ENCODE measurements at regions not wholly inside any gene's neighbourhood (a gene's known extent, or its start where the extent isn't known, plus 50 kb on each side); places are given as distances from the start of the nearest gene placed in this dataset.

DNA sequence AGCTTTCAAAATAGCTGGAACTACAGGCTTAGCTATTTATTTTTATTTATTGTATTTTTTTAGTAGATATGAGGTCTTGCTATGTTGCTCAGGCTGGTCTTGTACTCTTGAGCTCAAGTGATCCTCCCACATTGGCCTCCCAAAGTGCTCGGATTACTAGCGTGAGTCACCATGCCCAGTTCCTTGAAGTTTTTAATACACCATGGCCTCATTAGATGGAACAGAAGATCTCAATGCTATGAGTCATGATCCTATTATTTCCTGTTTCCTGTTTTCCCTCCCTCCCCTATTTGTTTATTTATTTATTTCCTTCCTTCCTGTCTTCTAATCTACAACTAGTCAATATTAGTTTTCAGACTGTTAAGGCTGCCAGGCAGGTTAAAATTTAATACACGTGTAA, 309.0 kb downstream of the CMPK2 start:
- no peak for DNase-seq

DNA sequence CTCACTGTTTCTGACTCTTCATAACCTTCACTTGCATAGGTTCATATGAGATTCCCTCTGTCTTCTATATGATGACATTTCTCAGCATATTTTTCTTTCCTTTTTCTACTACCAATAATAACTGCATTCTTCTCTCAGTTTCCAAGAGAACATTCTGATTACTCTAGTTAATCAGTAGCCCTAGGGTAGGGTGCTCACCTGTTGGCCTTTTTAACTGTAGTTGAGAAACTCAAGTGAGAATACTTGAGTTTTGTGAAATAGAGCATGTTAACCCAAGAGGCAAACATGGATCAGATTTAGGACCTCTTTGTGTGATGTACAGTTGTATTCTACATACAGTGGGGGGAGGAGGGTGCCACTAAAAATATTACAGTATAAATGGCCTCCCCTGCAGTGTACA, 308.0 kb downstream of the CMPK2 start:
- DNase-seq: no peak

DNA sequence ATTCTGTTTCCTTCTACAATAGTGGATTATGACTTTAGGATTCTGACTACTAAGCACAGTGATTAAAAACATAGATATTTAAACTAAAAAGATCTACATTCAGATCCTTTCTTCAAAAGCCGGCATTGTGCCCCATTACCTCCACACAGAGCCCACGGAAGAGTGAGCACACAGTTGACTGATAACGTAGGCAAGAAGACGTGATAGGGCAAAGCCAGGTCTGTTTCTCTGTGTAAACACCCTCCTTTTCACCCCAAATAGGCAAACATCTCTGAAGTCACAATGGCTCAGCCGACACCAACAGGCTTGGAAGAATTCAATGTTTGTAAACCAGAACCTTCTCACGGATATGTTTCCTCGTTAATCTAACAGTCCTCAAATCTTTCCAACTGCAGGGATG, 302.9 kb downstream of the CMPK2 start:
- DNase-seq: no peak

DNA sequence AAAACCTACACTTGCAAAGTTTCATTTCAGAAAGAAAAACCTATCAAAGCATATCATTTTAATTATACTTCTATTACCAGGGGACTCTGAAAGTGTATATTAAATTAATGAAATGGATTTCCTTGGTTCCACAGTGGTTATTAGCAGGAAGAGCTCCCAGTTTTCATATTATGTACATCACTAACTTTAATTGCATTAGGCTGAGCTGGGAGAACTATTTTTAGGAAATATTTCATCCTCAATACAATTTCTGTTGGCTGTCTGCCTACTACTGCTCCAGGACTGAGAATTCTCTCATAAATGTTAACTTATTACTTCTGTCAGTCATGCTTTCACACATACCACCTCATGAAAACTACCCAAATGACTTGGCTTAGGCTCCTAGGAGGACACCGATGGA, 301.4 kb downstream of the CMPK2 start:
- DNase-seq: no peak

DNA sequence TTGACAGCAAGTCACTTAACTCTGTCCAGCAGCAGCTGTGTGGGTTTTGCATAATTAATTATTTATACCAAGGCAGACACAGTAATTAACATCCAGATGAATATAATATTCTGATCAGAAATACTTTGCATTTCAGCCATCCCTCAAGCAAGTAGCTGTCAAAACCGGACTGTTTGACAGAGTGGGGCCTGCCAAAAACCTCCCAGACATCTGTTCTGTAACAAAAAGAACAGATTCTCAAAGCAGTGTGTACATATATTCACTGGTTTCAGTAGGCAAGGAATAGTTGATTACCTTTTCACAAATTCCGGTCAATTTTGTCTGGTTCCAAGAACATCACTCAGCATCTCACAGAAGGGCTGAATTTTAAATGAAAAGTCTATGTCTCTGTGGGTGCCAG, 291.6 kb downstream of the CMPK2 start:
- no peak for DNase-seq

DNA sequence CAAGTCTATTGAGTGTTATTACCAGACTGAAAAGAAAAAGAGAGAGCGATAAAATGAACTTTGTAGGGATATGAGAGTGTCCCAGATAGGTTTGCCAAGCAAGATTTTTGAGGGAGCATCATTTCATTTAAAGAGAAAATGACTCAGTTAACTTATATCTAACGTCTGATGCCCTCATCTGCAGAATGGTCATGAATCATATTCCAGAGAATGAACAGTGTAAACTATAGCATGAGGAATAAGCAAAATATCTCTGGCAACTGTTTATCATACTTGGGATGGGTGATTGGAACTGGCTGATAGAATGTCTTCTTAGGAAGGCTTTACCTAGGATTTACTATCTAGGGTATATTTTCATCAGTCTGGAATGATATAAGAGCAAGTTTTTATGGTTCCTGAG, 289.4 kb downstream of the CMPK2 start:
- no peak for DNase-seq

DNA sequence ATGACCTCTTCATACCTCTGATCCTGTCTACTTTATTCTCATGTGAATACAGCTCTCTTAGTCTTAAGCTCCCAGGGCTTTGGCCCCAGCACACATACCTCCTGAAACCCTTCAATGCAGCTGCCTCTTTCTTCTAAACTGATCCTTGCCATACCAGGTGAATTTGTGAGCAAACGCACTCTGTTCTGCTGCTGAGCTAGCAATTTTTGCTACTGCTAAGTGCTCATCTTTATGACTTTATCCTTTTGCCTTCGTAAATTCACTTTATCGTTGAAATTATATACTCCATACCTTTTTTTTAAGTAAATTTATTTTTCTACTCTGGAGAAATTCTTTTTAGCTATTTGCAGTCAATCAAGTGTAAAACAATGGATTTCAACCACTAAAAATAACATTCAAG, 287.7 kb downstream of the CMPK2 start:
- DNase-seq: no peak

DNA sequence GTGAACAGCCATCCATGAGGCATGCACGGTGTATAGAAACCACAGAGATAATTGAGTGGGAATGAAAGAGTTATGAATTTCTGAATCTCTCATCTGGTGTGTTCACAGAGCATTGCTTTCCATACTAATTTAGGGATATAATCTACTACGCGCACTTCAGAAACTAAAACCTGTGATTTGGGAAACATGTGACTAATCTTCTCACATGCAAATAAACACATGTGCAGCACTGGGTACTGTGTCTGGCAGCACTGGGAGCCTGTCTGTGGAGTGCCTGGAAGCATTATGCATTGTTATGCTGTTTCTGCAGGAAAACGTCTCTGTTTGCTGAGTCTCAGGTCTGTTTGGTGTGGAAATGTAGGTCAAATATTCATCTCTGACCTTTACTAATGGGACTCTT, 287.3 kb downstream of the CMPK2 start:
- DNase-seq: no peak

DNA sequence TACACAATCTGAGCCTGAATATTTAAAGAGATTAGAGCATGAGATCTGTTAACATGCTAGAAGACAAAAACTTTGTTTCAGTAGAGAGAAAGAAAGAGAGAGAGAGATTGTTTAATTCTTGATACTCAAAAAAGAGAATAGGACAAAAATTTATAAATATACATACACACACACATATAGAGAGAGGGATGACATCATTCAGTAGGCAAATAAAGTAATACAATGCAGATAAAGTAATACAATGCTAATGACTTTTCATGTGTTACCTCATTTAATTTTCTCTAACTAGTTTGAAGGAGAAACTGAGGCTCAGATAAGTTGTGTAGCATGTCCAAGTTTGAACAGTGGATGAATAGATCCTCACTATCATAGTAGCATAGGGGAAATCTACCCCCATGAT, 286.4 kb downstream of the CMPK2 start:
- no peak for DNase-seq

DNA sequence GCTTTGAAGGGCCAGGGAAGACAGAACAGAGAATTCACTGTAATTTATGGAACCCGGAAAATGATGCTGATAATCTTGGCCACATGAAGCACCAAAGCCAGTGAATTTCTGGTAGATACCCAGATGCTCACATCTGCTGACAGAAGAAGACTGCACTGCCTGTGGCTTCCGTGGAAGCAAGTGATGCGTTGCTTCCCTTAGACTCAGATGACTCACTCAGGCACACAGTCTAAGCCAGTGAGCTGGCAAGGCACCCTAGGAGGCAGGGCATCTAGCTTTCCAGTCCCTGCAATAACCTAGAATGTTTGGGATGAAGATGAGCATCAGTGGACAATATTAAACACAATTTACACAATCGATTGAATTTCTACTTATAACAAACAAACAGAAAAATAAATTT, 284.7 kb downstream of the CMPK2 start:
- DNase-seq: no peak

DNA sequence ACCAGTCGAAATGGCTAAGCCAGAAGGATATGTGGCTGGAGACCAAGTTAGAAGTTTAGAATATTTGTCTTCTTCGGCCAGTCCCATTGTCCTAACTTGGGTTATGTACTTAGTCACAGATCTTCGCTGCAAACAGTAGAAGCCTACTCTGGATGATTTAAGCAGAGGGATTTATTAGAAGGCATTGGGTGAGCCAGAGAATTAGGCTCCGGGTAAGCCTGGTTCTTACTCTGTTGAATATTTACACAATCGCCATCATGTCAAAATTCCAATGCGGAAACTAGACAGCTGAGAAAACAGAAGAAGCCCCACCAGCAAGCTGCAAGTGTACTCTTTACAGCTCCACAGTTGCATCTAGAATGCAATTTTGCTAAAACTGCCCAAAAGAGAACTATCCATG, 276.6 kb downstream of the CMPK2 start:
- DNase-seq: no peak

DNA sequence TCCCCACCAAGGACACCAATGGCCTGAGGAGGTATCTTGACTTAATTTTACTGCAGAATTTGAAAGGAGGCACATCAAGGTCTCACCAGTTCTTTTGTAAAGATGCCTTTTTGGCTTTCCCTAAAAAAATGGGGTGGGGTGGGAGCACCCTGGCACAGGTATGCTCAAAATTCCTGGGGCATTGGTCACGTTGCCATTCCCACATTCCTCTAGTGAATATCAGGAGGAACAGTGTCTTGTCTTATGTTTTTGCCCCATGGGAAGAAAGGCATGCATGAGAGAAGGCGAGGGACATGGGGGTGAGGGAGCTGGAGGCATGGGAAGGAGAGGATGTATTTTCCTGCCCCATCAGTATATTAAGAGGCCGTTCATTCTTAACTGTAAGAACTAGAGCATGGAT, 275.3 kb downstream of the CMPK2 start:
- no peak for DNase-seq

DNA sequence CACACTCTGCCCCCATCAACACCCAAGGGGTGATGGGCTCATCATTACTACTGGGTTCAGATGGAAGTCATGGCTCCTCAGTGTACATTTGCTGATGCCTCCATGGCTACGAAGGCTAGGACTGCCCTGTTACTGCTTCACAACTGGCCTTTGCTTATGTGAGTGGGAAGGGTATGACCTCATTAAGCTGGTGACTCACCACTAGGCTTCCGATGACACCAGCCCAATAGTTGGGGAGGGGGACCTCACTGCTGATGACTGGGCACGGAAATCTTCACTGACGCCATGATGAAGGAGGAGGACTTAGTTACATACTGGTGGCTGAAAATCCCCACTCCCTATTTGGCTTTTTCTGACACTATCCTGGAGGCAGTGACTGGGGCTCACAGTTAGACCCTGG, 263.2 kb downstream of the CMPK2 start:
- DNase-seq: no peak

DNA sequence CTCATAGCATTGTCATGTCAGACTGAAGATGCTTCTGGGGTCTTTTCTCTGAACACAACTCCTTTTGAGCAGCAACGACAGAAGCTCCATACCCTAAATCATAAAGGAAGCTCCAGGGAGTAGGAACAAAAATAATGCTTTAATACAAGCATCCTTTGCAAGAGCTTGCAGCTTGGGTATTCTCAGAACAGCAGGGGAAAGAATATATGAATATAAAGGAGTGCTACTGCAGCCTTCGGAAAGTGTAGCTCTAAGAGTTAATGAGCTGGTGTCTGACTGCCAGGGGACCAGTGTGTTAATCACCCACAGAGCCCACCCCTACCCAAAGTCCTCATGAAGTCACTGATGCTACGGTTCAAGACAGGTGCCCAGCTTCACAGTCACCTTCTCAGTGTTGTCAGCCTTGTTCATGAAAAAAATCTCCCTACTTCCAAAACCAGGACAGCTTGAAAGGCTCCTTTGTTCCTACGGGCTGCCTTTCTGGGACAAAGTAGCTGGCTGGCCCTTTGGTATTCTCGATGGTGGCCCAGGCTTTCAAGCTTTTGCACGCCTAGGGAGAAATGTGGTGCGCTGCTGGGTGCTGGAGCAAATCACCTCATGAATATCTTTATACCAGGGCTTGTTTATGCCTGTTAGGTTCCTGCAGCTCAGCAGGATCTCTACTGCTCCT, 259.7 kb downstream of the CMPK2 start:
- no peak for DNase-seq

DNA sequence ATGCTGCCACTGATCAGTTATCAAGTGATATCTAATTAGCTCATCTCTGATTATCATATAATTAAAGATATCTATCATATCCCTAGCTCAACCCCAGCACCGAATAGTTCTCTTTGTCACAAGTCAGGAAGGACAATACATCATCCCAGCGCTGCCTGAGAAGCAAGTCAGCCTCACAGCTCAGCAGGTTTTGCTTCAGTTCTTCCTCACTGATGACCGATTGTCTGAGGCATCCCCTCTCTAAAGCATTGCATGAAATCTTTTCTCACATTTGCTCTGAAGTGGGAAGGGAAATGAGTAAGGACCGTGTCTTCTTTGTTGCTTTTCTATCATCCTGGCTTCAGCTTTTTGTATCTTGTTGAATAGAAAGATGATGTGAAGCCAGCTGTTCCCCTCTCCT, 247.9 kb downstream of the CMPK2 start:
- DNase-seq: no peak

DNA sequence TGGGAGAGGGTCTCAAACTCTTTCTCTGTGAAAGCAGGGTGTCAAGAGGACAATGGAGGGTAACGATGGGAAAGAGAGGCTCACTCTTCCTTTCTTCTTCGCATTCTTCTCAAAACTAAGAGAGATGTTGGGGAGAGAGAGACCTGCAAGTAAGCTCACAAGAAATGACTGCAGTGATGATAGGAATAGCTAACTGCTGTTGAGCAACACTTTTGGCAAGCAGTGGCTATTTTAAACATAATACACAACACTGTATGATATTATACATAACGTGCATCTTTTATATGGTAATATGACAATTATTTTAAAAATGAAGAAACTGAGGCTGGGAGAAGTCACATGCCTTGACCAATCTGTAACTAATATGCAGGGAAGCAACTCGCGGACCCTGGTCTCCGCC, 247.5 kb downstream of the CMPK2 start:
- DNase-seq: no peak

DNA sequence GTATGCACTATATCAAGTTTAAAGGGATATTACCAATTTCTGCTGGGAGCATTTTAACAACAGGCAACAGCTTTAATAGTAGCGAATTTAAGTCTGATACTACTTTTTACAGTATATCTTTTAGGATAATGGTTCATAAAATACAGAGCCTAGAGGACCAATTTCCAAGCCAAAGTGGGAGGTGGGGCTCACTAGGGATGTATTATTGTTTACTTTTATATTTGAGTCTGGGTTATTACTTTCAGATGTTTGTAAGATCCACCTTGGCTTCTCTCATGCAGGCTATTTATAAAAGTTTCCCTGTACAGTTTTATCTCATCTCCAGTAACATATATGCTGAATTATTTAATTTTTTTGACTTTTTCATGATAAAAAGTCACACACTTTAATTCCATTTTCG, 242.0 kb downstream of the CMPK2 start:
- no peak for DNase-seq

DNA sequence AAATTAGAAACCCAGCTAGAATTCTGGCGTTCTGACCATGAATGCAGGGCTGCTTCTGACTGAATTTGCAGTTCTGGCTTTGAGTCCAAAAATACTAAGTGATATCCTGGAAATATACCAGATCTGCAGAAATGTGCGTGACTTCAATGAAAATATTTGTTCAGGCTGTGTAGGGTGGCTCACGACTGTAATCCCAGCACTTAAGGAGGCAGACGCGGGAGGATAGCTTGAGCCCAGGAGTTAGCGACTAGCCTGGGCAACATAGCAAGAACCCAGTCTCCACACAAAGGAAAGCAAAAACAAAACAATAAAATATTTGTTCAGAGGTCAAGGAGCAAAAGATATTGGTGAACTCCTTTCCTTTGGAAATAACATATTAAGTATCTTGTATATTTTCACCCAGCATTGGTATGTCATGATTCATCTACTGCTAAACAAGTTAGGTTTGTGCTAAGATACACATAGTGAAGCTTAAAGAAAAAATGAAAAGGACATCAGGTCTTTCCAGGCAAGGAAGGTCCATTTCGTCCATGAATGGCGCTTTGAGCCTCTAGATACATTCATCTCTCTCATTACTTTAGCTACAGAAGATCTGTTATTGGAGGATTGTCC, 239.2 kb downstream of the CMPK2 start:
- no peak for DNase-seq

DNA sequence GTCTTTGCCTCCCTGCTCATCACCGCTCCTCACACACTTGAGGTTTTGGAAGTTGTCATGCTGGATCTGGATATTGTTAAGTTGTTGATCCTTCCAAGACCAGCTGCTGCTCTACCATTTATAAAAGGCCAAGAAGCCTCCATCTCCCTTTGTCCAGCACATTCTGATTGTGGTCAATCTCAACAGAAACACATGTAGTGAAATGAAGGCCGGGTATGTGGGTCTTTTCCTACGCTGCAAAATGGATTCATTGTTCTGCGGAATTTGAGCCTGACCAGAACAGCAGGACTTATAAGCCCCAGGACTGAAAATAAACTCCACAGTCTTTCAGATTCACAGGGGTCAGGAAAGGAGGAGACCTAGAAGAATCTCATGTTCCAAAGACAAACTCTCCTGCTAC, 238.4 kb downstream of the CMPK2 start:
- DNase-seq: no peak

DNA sequence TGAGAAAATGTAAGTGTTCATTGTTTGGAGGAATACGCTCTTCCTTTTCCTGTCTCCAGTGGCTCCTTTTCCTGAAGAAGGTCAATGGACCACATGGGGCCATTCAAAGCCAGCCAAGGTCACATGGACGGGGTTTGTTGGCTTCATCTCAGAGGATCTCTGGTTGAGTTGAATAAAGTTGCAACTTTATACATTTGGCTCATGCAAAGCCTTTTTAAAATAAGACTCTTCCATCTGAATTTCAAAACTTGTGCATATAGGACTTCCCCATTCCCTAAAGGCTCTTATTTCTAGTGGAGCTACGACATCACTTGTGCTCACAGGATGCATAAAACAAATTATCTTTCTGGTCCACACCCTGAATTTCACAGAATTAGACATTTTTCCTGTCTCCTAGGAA, 235.5 kb downstream of the CMPK2 start:
- DNase-seq: no peak

DNA sequence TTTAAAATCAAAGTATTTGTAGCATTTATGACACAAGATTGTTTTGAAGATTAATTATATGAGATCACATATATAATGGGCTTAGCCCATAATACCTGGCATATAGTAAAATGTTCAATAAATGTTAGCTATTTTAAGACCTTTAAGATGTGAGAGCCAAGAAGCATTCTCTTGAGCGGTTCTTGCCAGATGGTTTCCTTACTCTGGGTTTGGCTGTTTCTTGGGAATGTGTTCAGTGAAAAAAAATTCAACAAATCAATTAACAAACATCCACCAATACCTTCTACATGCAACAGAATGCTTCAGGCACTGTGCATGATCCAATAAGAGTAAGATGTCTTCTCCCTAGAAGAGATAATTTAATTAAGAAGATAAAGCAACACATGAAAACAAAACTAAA, 230.4 kb downstream of the CMPK2 start:
- no peak for DNase-seq

DNA sequence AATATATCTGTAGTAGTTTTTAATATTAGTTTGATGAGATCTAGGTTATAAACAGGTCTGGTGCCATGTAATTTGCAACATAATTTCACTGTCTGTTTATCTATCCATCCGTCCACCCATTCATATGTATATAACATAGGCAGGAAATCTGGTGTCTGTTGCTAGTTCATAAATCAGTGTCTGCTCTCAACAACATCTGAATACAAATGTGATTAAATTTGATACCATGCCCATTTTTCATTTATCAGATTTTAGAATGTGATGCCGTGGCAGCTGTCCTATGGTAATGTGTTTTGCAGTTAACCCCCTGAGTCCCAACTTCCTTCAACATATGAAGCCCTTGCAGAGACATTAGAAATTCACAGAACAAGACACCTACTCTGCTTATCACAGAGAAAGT, 228.4 kb downstream of the CMPK2 start:
- DNase-seq: no peak

DNA sequence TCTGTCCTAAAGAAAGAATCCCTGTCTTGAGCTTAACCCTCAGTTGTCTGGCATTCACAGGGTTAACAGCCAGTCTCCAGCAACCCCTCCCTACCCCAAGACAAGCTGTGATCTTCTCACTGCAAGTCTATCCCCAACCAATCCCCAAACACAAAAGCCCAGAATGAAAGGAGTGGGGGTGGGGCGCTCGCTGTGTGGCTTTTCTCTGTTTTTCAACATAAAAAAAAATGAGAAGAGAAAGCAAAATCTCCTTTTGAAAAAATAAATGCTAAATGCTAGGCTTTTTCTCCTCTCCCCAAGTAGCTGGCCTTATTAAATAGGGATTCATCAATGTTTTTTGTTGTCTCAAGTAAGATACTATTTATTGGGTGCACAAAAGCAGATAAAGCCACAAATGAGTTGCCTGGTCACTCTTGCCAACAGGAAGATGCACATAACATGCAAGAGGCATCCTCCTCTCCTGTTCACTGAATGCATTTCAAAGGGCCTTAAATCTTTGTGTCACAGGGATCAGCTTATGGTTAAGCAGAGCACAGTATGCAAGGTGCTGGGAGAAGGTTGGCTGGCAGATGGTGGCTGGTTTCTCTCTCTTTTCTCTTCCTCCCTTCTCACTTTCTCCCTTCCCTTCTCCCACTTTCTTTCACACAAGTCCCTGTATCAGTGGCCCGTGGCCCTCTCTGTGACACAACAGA, 225.6 kb downstream of the CMPK2 start:
- no peak for DNase-seq

DNA sequence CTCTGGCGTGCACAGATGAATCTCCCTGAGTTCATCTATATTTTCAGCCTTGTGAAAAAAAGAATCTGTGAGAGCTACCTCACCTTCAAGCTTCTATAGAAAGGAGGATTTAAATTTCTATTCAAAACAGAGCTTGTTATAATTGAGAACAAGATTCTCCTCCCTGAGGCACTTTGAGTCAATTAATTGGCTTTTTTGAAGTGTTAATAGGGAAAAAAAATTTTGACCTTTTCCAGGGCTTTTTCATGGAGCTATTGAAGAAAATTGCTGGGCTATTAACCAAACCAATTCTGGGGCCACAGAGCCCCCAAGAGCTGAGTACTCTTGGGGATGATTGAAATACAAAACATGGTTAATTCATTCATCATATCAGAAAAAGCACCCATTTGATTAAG, 225.1 kb downstream of the CMPK2 start:
- no peak for DNase-seq

DNA sequence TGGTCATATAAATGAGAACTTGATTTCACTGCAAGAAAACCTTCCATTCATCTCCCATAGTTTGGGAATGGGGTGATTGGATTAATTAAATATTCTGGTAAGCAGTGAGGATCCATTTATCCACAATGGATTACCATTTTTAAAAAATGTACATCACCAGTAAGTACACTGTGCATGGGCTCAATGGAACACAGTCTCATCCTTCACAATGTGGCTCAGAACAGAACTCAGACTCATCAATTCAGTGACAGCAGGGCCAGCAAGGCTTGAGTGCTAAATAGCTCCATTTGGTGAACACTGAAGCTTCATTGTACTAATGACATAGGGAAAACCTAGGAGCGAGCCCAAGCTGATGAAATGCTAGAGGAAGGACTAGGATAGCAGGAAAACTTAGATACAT, 223.8 kb downstream of the CMPK2 start:
- no peak for DNase-seq
